Neural progenitor cell (in vitro differentiated cells): ENCODE measurements at regions not wholly inside any gene's neighbourhood (a gene's known extent, or its start where the extent isn't known, plus 50 kb on each side); places are given as distances from the start of the nearest gene placed in this dataset.

Experiments used
- DNase-seq: peaks from one replicate; pipeline ENCODE4 v3.0.0-alpha.2; 2016; ENCODE audit warnings: low spot score
- H2AFZ ChIP-seq: fragments of 200-600 bp; sonication (generic); replicated peaks from 2 replicates; pipeline ENCODE4 v1.6.1; 2016; ENCODE audit warnings: antibody characterized with exemption
- H3F3A ChIP-seq: fragments of 200-600 bp; sonication (generic); 2 replicates; pipeline ENCODE4 v1.6.1; 2016; ENCODE audit warnings: antibody characterized with exemption, low read depth
- H3K27ac ChIP-seq: fragments of 200-600 bp; sonication (generic); 2 replicates; pipeline ENCODE4 v1.5.1; 2016; ENCODE audit warnings: mild to moderate bottlenecking
- H3K27me3 ChIP-seq: fragments of 200-600 bp; sonication (generic); 2 replicates; pipeline ENCODE4 v1.6.1; 2016; ENCODE audit warnings: mild to moderate bottlenecking, moderate library complexity
- H3K36me3 ChIP-seq: fragments of 200-600 bp; sonication (generic); 2 replicates; pipeline ENCODE4 v1.5.1; 2016
- H3K4me1 ChIP-seq: fragments of 200-600 bp; sonication (generic); 2 replicates; pipeline ENCODE4 v1.6.1; 2016; ENCODE audit warnings: mixed run types
- H3K4me2 ChIP-seq: fragments of 200-600 bp; sonication (generic); 2 replicates; pipeline ENCODE4 v1.6.1; 2016
- H3K4me3 ChIP-seq: fragments of 200-600 bp; sonication (generic); 2 replicates; pipeline ENCODE4 v1.5.1; 2016
- H3K79me2 ChIP-seq: fragments of 200-600 bp; sonication (generic); 2 replicates; pipeline ENCODE4 v1.6.1; 2016; ENCODE audit warnings: low read depth
- H3K9ac ChIP-seq: fragments of 200-600 bp; sonication (generic); 2 replicates; pipeline ENCODE4 v1.6.1; 2016
- H3K9me3 ChIP-seq: fragments of 200-600 bp; sonication (generic); 2 replicates; pipeline ENCODE4 v1.5.1; 2016; ENCODE audit warnings: low read depth
- H4K20me1 ChIP-seq: fragments of 200-600 bp; sonication (generic); 2 replicates; pipeline ENCODE4 v1.6.1; 2016; ENCODE audit warnings: low read depth
- H3K27ac Mint-ChIP-seq: 3 replicates; pipeline ENCODE4 v1.8.0; 2021; ENCODE audit warnings: mixed read lengths
- H3K27me3 Mint-ChIP-seq: 2 replicates; pipeline ENCODE4 v1.8.0; 2022; ENCODE audit warnings: low read depth, mild to moderate bottlenecking, inconsistent platforms, moderate library complexity, mixed read lengths; ENCODE audit not compliant: insufficient read depth
- H3K36me3 Mint-ChIP-seq: 3 replicates; pipeline ENCODE4 v1.8.0; 2021; ENCODE audit warnings: mixed read lengths
- H3K4me1 Mint-ChIP-seq: 3 replicates; pipeline ENCODE4 v1.8.0; 2021; ENCODE audit warnings: mixed read lengths
- H3K4me3 Mint-ChIP-seq: 3 replicates; pipeline ENCODE4 v1.8.0; 2021; ENCODE audit warnings: mild to moderate bottlenecking, moderate library complexity, mixed read lengths
- H3K9me3 Mint-ChIP-seq: 3 replicates; pipeline ENCODE4 v1.8.0; 2020; ENCODE audit warnings: mixed read lengths
- CTCF ChIP-seq: fragments of 200-600 bp; sonication (generic); IDR thresholded peaks from 2 replicates; pipeline ENCODE4 v1.5.1; 2017; ENCODE audit warnings: antibody characterized with exemption, mild to moderate bottlenecking
- EZH2 ChIP-seq: fragments of 200-600 bp; sonication (generic); IDR thresholded peaks from 2 replicates; pipeline ENCODE4 v1.6.1; 2017; ENCODE audit warnings: antibody characterized with exemption, mild to moderate bottlenecking, moderate library complexity
- EZH2phosphoT487 ChIP-seq: fragments of 200-600 bp; sonication (generic); IDR thresholded peaks from 2 replicates; pipeline ENCODE4 v1.6.1; 2017; ENCODE audit warnings: antibody characterized with exemption

DNA sequence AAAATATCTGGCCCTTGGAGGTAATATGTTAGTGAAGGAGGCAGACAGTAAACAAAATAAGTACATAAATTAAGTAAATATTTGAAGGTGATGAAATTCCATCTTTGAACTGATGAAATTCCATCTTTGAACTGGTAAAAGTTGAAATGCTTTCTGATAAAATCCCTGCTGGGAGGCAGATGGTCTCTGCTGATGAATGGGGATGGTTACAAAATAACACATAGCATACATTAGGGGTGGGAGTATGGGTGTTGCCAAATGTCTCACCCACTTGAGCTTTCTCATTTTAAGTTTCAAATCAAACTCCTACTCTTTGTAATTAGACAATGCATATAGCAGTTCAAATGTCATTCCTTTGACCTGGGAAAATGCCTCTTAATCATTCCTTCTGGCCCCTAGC is 77.5 kb upstream of the SORCS3 start:
- no peaks in the 10 kb centered on the region for H3F3A ChIP-seq
- H3K9me3 Mint-ChIP-seq = peaks cover 3% of the 10 kb centered on the region
- peaks cover 6% of the 10 kb centered on the region for H3K4me1 ChIP-seq
- no peak for TF ChIP-seq CTCF
- H4K20me1 ChIP-seq = no peaks in the 10 kb centered on the region
- no peak overlapping the region for H3K27ac Mint-ChIP-seq
- H3K36me3 ChIP-seq = no peaks in the 10 kb centered on the region
- H3K36me3 Mint-ChIP-seq = no peaks in the 10 kb centered on the region
- H3K79me2 ChIP-seq = no peaks in the 10 kb centered on the region
- no peak overlapping the region for H3K9ac ChIP-seq
- H3K27ac ChIP-seq = no peak overlapping the region
- no peak overlapping the region for H3K4me3 ChIP-seq
- H3K4me1 Mint-ChIP-seq = no peaks in the 10 kb centered on the region
- H3K27me3 ChIP-seq = no peaks in the 10 kb centered on the region
- no peak overlapping the region for H3K4me3 Mint-ChIP-seq
- H2AFZ ChIP-seq = no peak overlapping the region
- DNase-seq = no peak
- H3K27me3 Mint-ChIP-seq = peaks cover 2% of the 10 kb centered on the region
- no peak overlapping the region for H3K4me2 ChIP-seq
- no peaks in the 10 kb centered on the region for H3K9me3 ChIP-seq

DNA sequence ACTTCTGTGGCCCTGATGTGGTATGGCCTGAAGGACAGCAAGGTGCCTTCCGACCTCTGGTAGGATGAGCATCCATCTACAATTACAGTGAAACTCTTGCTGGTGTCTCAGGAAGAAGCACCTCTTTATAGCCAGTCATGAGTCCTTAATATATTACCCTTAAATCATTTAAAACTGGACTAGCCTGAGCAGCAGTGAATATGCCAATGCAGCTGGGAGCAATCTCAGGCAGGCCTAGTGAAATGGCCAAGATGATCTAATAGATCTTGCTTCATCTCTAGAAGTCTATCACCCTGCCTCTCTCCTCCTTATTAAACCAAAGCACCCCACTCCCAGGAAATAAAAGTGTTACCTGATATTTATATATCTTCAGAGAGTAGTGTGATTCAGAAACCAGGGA is 66.7 kb upstream of the SORCS3 start:
- peaks cover under 1% of the 10 kb centered on the region for H3K36me3 ChIP-seq
- no peak overlapping the region for H3K4me3 ChIP-seq
- Mint-ChIP-seq H3K27ac (no peak overlapping the region), H3K36me3 (no peaks in the 10 kb centered on the region), H3K27me3 (peaks cover 8% of the 10 kb centered on the region), H3K4me3 (no peak overlapping the region), H3K4me1 (peaks cover 6% of the 10 kb centered on the region), H3K9me3 (peaks cover 19% of the 10 kb centered on the region)
- H4K20me1 ChIP-seq = no peaks in the 10 kb centered on the region
- H3K9ac ChIP-seq = no peak overlapping the region
- no peak overlapping the region for H3K4me2 ChIP-seq
- peaks cover 5% of the 10 kb centered on the region for H3K9me3 ChIP-seq
- H2AFZ ChIP-seq = no peak overlapping the region
- H3K27ac ChIP-seq = no peak overlapping the region
- DNase-seq = no peak
- H3K4me1 ChIP-seq = peaks cover 12% of the 10 kb centered on the region
- H3F3A ChIP-seq = no peaks in the 10 kb centered on the region
- no peaks in the 10 kb centered on the region for H3K79me2 ChIP-seq
- H3K27me3 ChIP-seq = no peaks in the 10 kb centered on the region
- TF ChIP-seq EZH2phosphoT487 = no peak
- no peak for TF ChIP-seq CTCF
- TF ChIP-seq EZH2 = no peak

- H3K4me1 Mint-ChIP-seq = peaks cover 7% of the 10 kb centered on the region
- no peaks in the 10 kb centered on the region for H3K36me3 Mint-ChIP-seq
Observed at GRCh38 chr10:104574838-104575237, 66.3 kb upstream of the SORCS3 start.

More at GRCh38 chr10:104574838-104575237, 66.3 kb upstream of the SORCS3 start:
- Histone ChIP-seq H3K27ac (no peak overlapping the region), H3K9ac (no peak overlapping the region), H3K9me3 (peaks cover 5% of the 10 kb centered on the region), H3K27me3 (no peaks in the 10 kb centered on the region), H3K4me3 (no peak overlapping the region), H4K20me1 (no peaks in the 10 kb centered on the region), H3K36me3 (no peaks in the 10 kb centered on the region), H3K79me2 (no peaks in the 10 kb centered on the region), H3F3A (no peaks in the 10 kb centered on the region), H3K4me1 (peaks cover 12% of the 10 kb centered on the region), H3K4me2 (no peak overlapping the region), H2AFZ (no peak overlapping the region)
- peaks cover 15% of the 10 kb centered on the region for H3K9me3 Mint-ChIP-seq
- TF ChIP-seq CTCF (no peak), EZH2 (no peak), EZH2phosphoT487 (no peak)
- no peak for DNase-seq
- H3K27ac Mint-ChIP-seq = no peak overlapping the region
- no peak overlapping the region for H3K4me3 Mint-ChIP-seq
- H3K27me3 Mint-ChIP-seq = peaks cover 8% of the 10 kb centered on the region
